ENCODE measurements at regions not wholly inside any gene's neighbourhood (a gene's known extent, or its start where the extent isn't known, plus 50 kb on each side); places are given as distances from the start of the nearest gene placed in this dataset.
"Not testable (repeated sequence)": the region's sequence is repeated elsewhere in the genome, so short reads cannot be mapped to it uniquely, and the experiment has no call there.

- Histone ChIP-seq H3K79me2 (ENCODE audit: control insufficient read depth, low read length) (no peaks in the 10 kb centered on the region), H3K4me3 (ENCODE audit: low read length) (no peak overlapping the region), H3K9me3 (ENCODE audit: control insufficient read depth, insufficient read depth, low read length) (no peaks in the 10 kb centered on the region), H4K20me1 (ENCODE audit: control insufficient read depth, insufficient read depth, low read depth, low read length) (no peaks in the 10 kb centered on the region), H3K27me3 (ENCODE audit: control insufficient read depth, low read length) (no peaks in the 10 kb centered on the region), H3K4me1 (ENCODE audit: control insufficient read depth, low read length) (no peaks in the 10 kb centered on the region), H3F3A (ENCODE audit: control insufficient read depth, insufficient read depth) (no peaks in the 10 kb centered on the region), H3K9me2 (replicated peaks; ENCODE audit: control insufficient read depth, low read length) (no peaks in the 10 kb centered on the region), H3K36me3 (ENCODE audit: control insufficient read depth, low read length) (no peaks in the 10 kb centered on the region), H3K4me2 (ENCODE audit: low read length) (no peak overlapping the region), H3K27ac (ENCODE audit: low read depth, low read length) (no peak overlapping the region)
- TF ChIP-seq EZH2phosphoT487 (IDR thresholded peaks at IDR 0.05; ENCODE audit: borderline replicate concordance, low read length) (no peak), CTCF (IDR thresholded peaks at IDR 0.05; ENCODE audit: low read depth, low read length, poor library complexity, severe bottlenecking) (no peak)
Measured at GRCh38 chr6:84882768-84883766, 118.7 kb upstream of the TBX18 start.

GRCh38 chr6:84879385-84879784 is 115.0 kb upstream of the TBX18 start:
- not testable (repeated sequence) for H3K4me2 ChIP-seq (ENCODE audit: low read length); H3K27ac ChIP-seq (ENCODE audit: low read depth, low read length); H3K4me1 ChIP-seq (ENCODE audit: control insufficient read depth, low read length); H3K9me3 ChIP-seq (ENCODE audit: control insufficient read depth, insufficient read depth, low read length); H3K36me3 ChIP-seq (ENCODE audit: control insufficient read depth, low read length); H3F3A ChIP-seq (ENCODE audit: control insufficient read depth, insufficient read depth); H3K4me3 ChIP-seq (ENCODE audit: low read length); H4K20me1 ChIP-seq (ENCODE audit: control insufficient read depth, insufficient read depth, low read depth, low read length); H3K9me2 ChIP-seq (replicated peaks; ENCODE audit: control insufficient read depth, low read length); H3K27me3 ChIP-seq (ENCODE audit: control insufficient read depth, low read length); H3K79me2 ChIP-seq (ENCODE audit: control insufficient read depth, low read length)

GRCh38 chr6:84877515-84878210 is 113.3 kb upstream of the TBX18 start:
- no peaks in the 10 kb centered on the region for H3K9me2 ChIP-seq (replicated peaks; ENCODE audit: control insufficient read depth, low read length)
- H4K20me1 ChIP-seq (ENCODE audit: control insufficient read depth, insufficient read depth, low read depth, low read length) = no peaks in the 10 kb centered on the region
- no peaks in the 10 kb centered on the region for H3K79me2 ChIP-seq (ENCODE audit: control insufficient read depth, low read length)
- H3K4me2 ChIP-seq (ENCODE audit: low read length) = no peak overlapping the region
- no peak overlapping the region for H3K4me3 ChIP-seq (ENCODE audit: low read length)
- no peaks in the 10 kb centered on the region for H3K27me3 ChIP-seq (ENCODE audit: control insufficient read depth, low read length)
- H3K36me3 ChIP-seq (ENCODE audit: control insufficient read depth, low read length) = no peaks in the 10 kb centered on the region
- H3K9me3 ChIP-seq (ENCODE audit: control insufficient read depth, insufficient read depth, low read length) = no peaks in the 10 kb centered on the region
- no peaks in the 10 kb centered on the region for H3F3A ChIP-seq (ENCODE audit: control insufficient read depth, insufficient read depth)
- no peak overlapping the region for H3K27ac ChIP-seq (ENCODE audit: low read depth, low read length)
- no peak for TF ChIP-seq CTCF (IDR thresholded peaks at IDR 0.05; ENCODE audit: low read depth, low read length, poor library complexity, severe bottlenecking)
- no peak for TF ChIP-seq EZH2phosphoT487 (IDR thresholded peaks at IDR 0.05; ENCODE audit: borderline replicate concordance, low read length)
- no peaks in the 10 kb centered on the region for H3K4me1 ChIP-seq (ENCODE audit: control insufficient read depth, low read length)

Data from DOHH2 (cell line).